OCI-LY3 (cell line): ENCODE measurements at regions not wholly inside any gene's neighbourhood (a gene's known extent, or its start where the extent isn't known, plus 50 kb on each side); places are given as distances from the start of the nearest gene placed in this dataset.

Source experiments
- H2AFZ ChIP-seq: fragments of 200-600, 300-600 bp; shearing (Covaris generic); 2 replicates; pipeline ENCODE4 v1.6.0; 2014; ENCODE audit warnings: antibody characterized with exemption, low read depth, low read length
- H3K27ac ChIP-seq: fragments of 200-600, 300-600 bp; sonication (generic); 2 replicates; pipeline ENCODE4 v1.5.1; 2014; ENCODE audit warnings: mild to moderate bottlenecking, low read length, moderate library complexity, mixed read lengths
- H3K27me3 ChIP-seq: fragments of 200-600, 300-600 bp; sonication (generic); 2 replicates; pipeline ENCODE4 v1.6.1; 2014; ENCODE audit warnings: low read depth, low read length, mixed read lengths
- H3K36me3 ChIP-seq: fragments of 200-600, 300-600 bp; sonication (generic); replicated peaks from 2 replicates; pipeline ENCODE3; 2014; ENCODE audit warnings: low read depth, low read length, mixed read lengths
- H3K4me1 ChIP-seq: fragments of 300-600, 200-600 bp; sonication (generic); 2 replicates; pipeline ENCODE4 v1.6.1; 2014; ENCODE audit warnings: low read length, mixed read lengths
- H3K4me2 ChIP-seq: fragments of 200-600, 300-600 bp; sonication (generic); 2 replicates; pipeline ENCODE4 v1.6.1; 2014; ENCODE audit warnings: low read length, mixed read lengths
- H3K4me3 ChIP-seq: fragments of 300-600, 200-600 bp; sonication (generic); 2 replicates; pipeline ENCODE4 v1.5.1; 2014; ENCODE audit warnings: antibody characterized with exemption, mild to moderate bottlenecking, low read length, moderate library complexity
- H3K79me2 ChIP-seq: fragments of 300-600, 200-600 bp; shearing (Covaris generic); 2 replicates; pipeline ENCODE4 v1.6.1; 2014; ENCODE audit warnings: mild to moderate bottlenecking, low read length, mixed read lengths
- H3K9ac ChIP-seq: fragments of 300-600, 200-600 bp; shearing (Covaris generic); 2 replicates; pipeline ENCODE4 v1.6.0; 2014; ENCODE audit warnings: mild to moderate bottlenecking, low read length, moderate library complexity
- H3K9me3 ChIP-seq: fragments of 200-600, 300-600 bp; shearing (Covaris generic); 2 replicates; pipeline ENCODE4 v1.6.1; 2014; ENCODE audit warnings: low read length, mixed read lengths; ENCODE audit not compliant: insufficient read depth
- H4K20me1 ChIP-seq: fragments of 200-600, 300-600 bp; sonication (generic); 2 replicates; pipeline ENCODE4 v1.6.1; 2016; ENCODE audit warnings: low read length, mixed read lengths; ENCODE audit not compliant: insufficient read depth
- CTCF ChIP-seq: fragments of 200-600, 300-600 bp; sonication (generic); IDR thresholded peaks from 2 replicates; pipeline ENCODE4 v1.5.1; 2014; ENCODE audit warnings: antibody characterized with exemption, low read length, low read depth
- EZH2phosphoT487 ChIP-seq: fragments of 200-600 bp; shearing (Covaris generic); IDR thresholded peaks from 2 replicates; pipeline ENCODE4 v1.6.1; 2018; ENCODE audit warnings: antibody characterized with exemption, mixed run types, low read depth

DNA sequence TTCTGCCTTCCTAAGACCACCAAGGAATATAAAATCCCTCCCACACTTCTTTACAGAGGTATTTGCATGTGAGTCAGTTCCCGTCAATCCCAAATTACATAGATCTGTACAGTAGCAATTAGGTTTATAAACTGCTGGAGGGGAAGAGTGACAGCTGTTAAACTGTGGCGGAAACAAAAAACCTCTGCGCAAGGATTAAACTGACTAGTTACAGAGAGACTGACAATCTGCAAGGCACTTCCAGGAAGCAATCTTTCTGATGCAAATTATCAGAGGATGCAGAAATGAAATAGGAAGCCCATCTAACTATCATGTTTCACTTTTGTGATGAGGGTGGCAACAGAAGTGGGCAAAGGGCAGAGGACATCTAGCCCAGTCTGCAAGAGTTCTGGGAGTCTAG lies 150.4 kb downstream of the RTP4 start:
- Histone ChIP-seq H3K27ac (no peak overlapping the region), H3K4me3 (no peak overlapping the region), H3K4me2 (no peak overlapping the region), H3K9me3 (no peaks in the 10 kb centered on the region), H2AFZ (no peak overlapping the region), H3K4me1 (peaks cover 19% of the 10 kb centered on the region), H3K27me3 (peaks cover 9% of the 10 kb centered on the region), H3K79me2 (no peaks in the 10 kb centered on the region), H4K20me1 (no peaks in the 10 kb centered on the region), H3K36me3 (no peaks in the 10 kb centered on the region), H3K9ac (no peak overlapping the region)
- TF ChIP-seq EZH2phosphoT487: no peak
- TF ChIP-seq CTCF: no peak

GRCh38 chr3:187518207-187518606 lies 150.0 kb downstream of the RTP4 start:
- Histone ChIP-seq H3K79me2 (no peaks in the 10 kb centered on the region), H3K36me3 (no peaks in the 10 kb centered on the region), H4K20me1 (no peaks in the 10 kb centered on the region), H3K9me3 (no peaks in the 10 kb centered on the region), H3K27me3 (peaks cover 9% of the 10 kb centered on the region), H2AFZ (no peak overlapping the region), H3K27ac (no peak overlapping the region), H3K4me2 (no peak overlapping the region), H3K4me3 (no peak overlapping the region), H3K9ac (no peak overlapping the region), H3K4me1 (peaks cover 19% of the 10 kb centered on the region)
- TF ChIP-seq CTCF (no peak), EZH2phosphoT487 (no peak)

GRCh38 chr3:187516446-187517185 lies 148.4 kb downstream of the RTP4 start:
- Histone ChIP-seq H4K20me1 (no peaks in the 10 kb centered on the region), H3K27me3 (peaks cover 3% of the 10 kb centered on the region; the same call in 1 of the 2 replicates), H3K4me3 (no peak overlapping the region), H3K4me2 (no peak overlapping the region), H3K9me3 (no peaks in the 10 kb centered on the region; the same call in 1 of the 2 replicates), H3K9ac (no peak overlapping the region), H3K79me2 (no peaks in the 10 kb centered on the region), H3K27ac (no peak overlapping the region), H2AFZ (no peak overlapping the region), H3K36me3 (no peaks in the 10 kb centered on the region), H3K4me1 (peaks cover 10% of the 10 kb centered on the region)
- TF ChIP-seq CTCF (no peak), EZH2phosphoT487 (no peak)

- Histone ChIP-seq H3K27me3 (no peaks in the 10 kb centered on the region), H3K9ac (no peak overlapping the region), H2AFZ (no peak overlapping the region), H3K4me3 (no peak overlapping the region), H4K20me1 (no peaks in the 10 kb centered on the region), H3K4me1 (no peaks in the 10 kb centered on the region), H3K4me2 (no peak overlapping the region), H3K9me3 (no peaks in the 10 kb centered on the region; the same call in 1 of the 2 replicates), H3K36me3 (no peaks in the 10 kb centered on the region), H3K79me2 (no peaks in the 10 kb centered on the region), H3K27ac (no peak overlapping the region)
- TF ChIP-seq EZH2phosphoT487 (no peak), CTCF (no peak)
These were observed 139.7 kb downstream of the RTP4 start for GRCh38 chr3:187507905-187508304.
